C4-2B (cell line): ENCODE measurements at regions not wholly inside any gene's neighbourhood (a gene's known extent, or its start where the extent isn't known, plus 50 kb on each side); places are given as distances from the start of the nearest gene placed in this dataset.

Experiments
- CTCF ChIP-seq: fragments of 450-650 bp; conservative IDR thresholded peaks from 2 replicates; pipeline ENCODE4 v1.5.1; 2017; ENCODE audit warnings: mild to moderate bottlenecking
- ZFX ChIP-seq: fragments of 450-650 bp; IDR thresholded peaks from 2 replicates; pipeline ENCODE4 v1.6.1; 2017

- TF ChIP-seq CTCF (no peak), ZFX (no peak)
These were observed 979.3 kb upstream of the CELF2 start for GRCh38 chr10:10038348-10038747.
